ENCODE measurements at regions not wholly inside any gene's neighbourhood (a gene's known extent, or its start where the extent isn't known, plus 50 kb on each side); places are given as distances from the start of the nearest gene placed in this dataset.

GRCh38 chr16:72532906-72533410 lies 361.0 kb upstream of the PMFBP1 start:
- no peak for DNase-seq (ENCODE audit: low read depth)
- TF ChIP-seq MYC (IDR thresholded peaks at IDR 0.05; ENCODE audit: low read depth, low read length) (no peak), POLR2A (IDR thresholded peaks at IDR 0.05; ENCODE audit: extremely low read depth, insufficient read length) (no peak)
- TF ChIP-seq, protein P1, sequence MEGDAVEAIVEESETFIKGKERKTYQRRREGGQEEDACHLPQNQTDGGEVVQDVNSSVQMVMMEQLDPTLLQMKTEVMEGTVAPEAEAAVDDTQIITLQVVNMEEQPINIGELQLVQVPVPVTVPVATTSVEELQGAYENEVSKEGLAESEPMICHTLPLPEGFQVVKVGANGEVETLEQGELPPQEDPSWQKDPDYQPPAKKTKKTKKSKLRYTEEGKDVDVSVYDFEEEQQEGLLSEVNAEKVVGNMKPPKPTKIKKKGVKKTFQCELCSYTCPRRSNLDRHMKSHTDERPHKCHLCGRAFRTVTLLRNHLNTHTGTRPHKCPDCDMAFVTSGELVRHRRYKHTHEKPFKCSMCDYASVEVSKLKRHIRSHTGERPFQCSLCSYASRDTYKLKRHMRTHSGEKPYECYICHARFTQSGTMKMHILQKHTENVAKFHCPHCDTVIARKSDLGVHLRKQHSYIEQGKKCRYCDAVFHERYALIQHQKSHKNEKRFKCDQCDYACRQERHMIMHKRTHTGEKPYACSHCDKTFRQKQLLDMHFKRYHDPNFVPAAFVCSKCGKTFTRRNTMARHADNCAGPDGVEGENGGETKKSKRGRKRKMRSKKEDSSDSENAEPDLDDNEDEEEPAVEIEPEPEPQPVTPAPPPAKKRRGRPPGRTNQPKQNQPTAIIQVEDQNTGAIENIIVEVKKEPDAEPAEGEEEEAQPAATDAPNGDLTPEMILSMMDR (IDR thresholded peaks at IDR 0.05; ENCODE audit: low read depth, low read length), result no peak
- TF ChIP-seq, protein P2, sequence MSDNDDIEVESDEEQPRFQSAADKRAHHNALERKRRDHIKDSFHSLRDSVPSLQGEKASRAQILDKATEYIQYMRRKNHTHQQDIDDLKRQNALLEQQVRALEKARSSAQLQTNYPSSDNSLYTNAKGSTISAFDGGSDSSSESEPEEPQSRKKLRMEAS (IDR thresholded peaks at IDR 0.05; ENCODE audit: low read depth, low read length), result no peak
- no peak overlapping the region for H3K4me3 ChIP-seq (ENCODE audit: low read depth, low read length)

GRCh38 chr16:72530434-72530833 lies 358.5 kb upstream of the PMFBP1 start:
- no peak for TF ChIP-seq MYC (IDR thresholded peaks at IDR 0.05; ENCODE audit: low read depth, low read length)
- TF ChIP-seq, protein P2 (IDR thresholded peaks at IDR 0.05; ENCODE audit: low read depth, low read length), result no peak
- TF ChIP-seq, protein P1 (IDR thresholded peaks at IDR 0.05; ENCODE audit: low read depth, low read length), result no peak
- TF ChIP-seq POLR2A (IDR thresholded peaks at IDR 0.05; ENCODE audit: extremely low read depth, insufficient read length), result no peak
- DNase-seq (ENCODE audit: low read depth), result peak; percentile 22
- H3K4me3 ChIP-seq (ENCODE audit: low read depth, low read length), result no peak overlapping the region

DNA sequence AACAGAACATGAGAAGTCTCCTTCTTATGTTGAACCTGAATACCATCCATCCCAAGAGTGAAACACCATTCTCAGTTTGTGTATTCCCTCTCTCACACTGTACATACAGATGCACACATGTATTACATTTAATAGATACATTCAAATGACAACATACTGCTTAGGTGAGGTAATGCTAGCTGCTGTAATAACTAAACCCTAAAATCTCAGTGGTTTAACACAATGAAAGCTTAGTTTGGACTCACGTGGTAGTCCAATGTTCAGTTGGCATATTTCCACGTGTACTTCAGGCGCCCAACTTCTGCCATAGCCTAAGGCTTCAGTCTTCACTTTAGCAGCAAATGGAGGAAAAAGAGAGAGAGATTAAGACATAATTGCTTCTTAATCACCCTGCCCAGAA lies 351.1 kb upstream of the PMFBP1 start:
- TF ChIP-seq MYC (IDR thresholded peaks at IDR 0.05; ENCODE audit: low read depth, low read length) (no peak), POLR2A (IDR thresholded peaks at IDR 0.05; ENCODE audit: extremely low read depth, insufficient read length) (no peak)
- TF ChIP-seq, protein P2 (IDR thresholded peaks at IDR 0.05; ENCODE audit: low read depth, low read length), result no peak
- TF ChIP-seq, protein P1 (IDR thresholded peaks at IDR 0.05; ENCODE audit: low read depth, low read length), result no peak
- H3K4me3 ChIP-seq (ENCODE audit: low read depth, low read length), result no peak overlapping the region
- no peak for DNase-seq (ENCODE audit: low read depth)

- no peak overlapping the region for H3K4me3 ChIP-seq (ENCODE audit: low read depth, low read length)
- no peak for DNase-seq (ENCODE audit: low read depth)
- TF ChIP-seq, protein P2 (IDR thresholded peaks at IDR 0.05; ENCODE audit: low read depth, low read length), result no peak
- TF ChIP-seq POLR2A (IDR thresholded peaks at IDR 0.05; ENCODE audit: extremely low read depth, insufficient read length) (no peak), MYC (IDR thresholded peaks at IDR 0.05; ENCODE audit: low read depth, low read length) (no peak)
- TF ChIP-seq, protein P1 (IDR thresholded peaks at IDR 0.05; ENCODE audit: low read depth, low read length), result no peak
Observed at GRCh38 chr16:72517154-72517553, 345.2 kb upstream of the PMFBP1 start.

DNA sequence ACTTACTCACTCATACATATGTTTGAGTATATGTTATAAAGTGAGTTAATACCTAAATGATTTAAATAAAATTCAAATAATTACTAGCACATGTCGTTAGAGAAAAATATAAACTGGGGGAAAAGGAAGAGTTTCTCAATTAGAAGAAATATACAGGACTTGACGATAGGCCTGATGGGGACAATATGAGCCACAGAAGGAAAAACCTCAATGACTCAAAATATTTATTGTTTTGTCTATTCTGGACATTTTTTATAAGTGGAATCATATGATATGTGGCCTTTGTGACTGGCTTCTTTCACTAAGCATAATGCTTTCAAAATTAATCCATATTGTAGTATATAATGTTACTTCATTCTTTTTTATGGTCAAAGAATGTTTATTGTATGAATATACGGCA lies 339.2 kb upstream of the PMFBP1 start:
- TF ChIP-seq MYC (IDR thresholded peaks at IDR 0.05; ENCODE audit: low read depth, low read length) (no peak), POLR2A (IDR thresholded peaks at IDR 0.05; ENCODE audit: extremely low read depth, insufficient read length) (no peak)
- TF ChIP-seq, protein P1 (IDR thresholded peaks at IDR 0.05; ENCODE audit: low read depth, low read length), result no peak
- TF ChIP-seq, protein P2 (IDR thresholded peaks at IDR 0.05; ENCODE audit: low read depth, low read length), result no peak
- no peak for DNase-seq (ENCODE audit: low read depth)
- no peak overlapping the region for H3K4me3 ChIP-seq (ENCODE audit: low read depth, low read length)
